HUES48 (cell line): ENCODE measurements at regions not wholly inside any gene's neighbourhood (a gene's known extent, or its start where the extent isn't known, plus 50 kb on each side); places are given as distances from the start of the nearest gene placed in this dataset.

Experiments
- H3K27ac ChIP-seq: one replicate; pipeline ENCODE4 v1.7.0; 2013; ENCODE audit warnings: low read depth, low read length, inconsistent platforms
- H3K27me3 ChIP-seq: 2 replicates; pipeline ENCODE4 v1.6.1; 2013; ENCODE audit warnings: mild to moderate bottlenecking, low read length; ENCODE audit not compliant: control insufficient read depth, insufficient read depth
- H3K36me3 ChIP-seq: 2 replicates; pipeline ENCODE4 v1.6.1; 2013; ENCODE audit warnings: low read length; ENCODE audit not compliant: control insufficient read depth, insufficient read depth
- H3K4me1 ChIP-seq: 2 replicates; pipeline ENCODE4 v1.6.1; 2013; ENCODE audit warnings: mild to moderate bottlenecking, low read length; ENCODE audit not compliant: control insufficient read depth, insufficient read depth
- H3K4me3 ChIP-seq: 2 replicates; pipeline ENCODE4 v1.5.1; 2013; ENCODE audit warnings: mild to moderate bottlenecking, low read depth, low read length
- H3K9ac ChIP-seq: 2 replicates; pipeline ENCODE4 v1.6.1; 2013; ENCODE audit warnings: mild to moderate bottlenecking, low read depth, low read length, moderate library complexity
- H3K9me3 ChIP-seq: 2 replicates; pipeline ENCODE4 v1.6.1; 2013; ENCODE audit warnings: low read length; ENCODE audit not compliant: control insufficient read depth, insufficient read depth

- Histone ChIP-seq H3K4me1 (no peaks in the 10 kb centered on the region), H3K9ac (no peak overlapping the region), H3K36me3 (no peaks in the 10 kb centered on the region), H3K4me3 (no peak overlapping the region), H3K27me3 (no peaks in the 10 kb centered on the region), H3K27ac (no peak overlapping the region), H3K9me3 (peaks cover 4% of the 10 kb centered on the region; the same call in 1 of the 2 replicates)
These were observed 353.1 kb upstream of the SPOCK3 start for GRCh38 chr4:167587361-167587760.

GRCh38 chr4:167595898-167596297 lies 361.6 kb upstream of the SPOCK3 start:
- H3K4me3 ChIP-seq, result no peak overlapping the region
- H3K4me1 ChIP-seq, result no peaks in the 10 kb centered on the region
- no peak overlapping the region for H3K9ac ChIP-seq
- H3K27ac ChIP-seq, result no peak overlapping the region
- no peaks in the 10 kb centered on the region for H3K27me3 ChIP-seq
- H3K9me3 ChIP-seq, result no peaks in the 10 kb centered on the region
- H3K36me3 ChIP-seq, result no peaks in the 10 kb centered on the region

GRCh38 chr4:167602157-167602556 lies 367.9 kb upstream of the SPOCK3 start:
- no peak overlapping the region for H3K9ac ChIP-seq
- no peaks in the 10 kb centered on the region for H3K36me3 ChIP-seq
- no peak overlapping the region for H3K27ac ChIP-seq
- H3K27me3 ChIP-seq, result no peaks in the 10 kb centered on the region
- no peaks in the 10 kb centered on the region for H3K4me1 ChIP-seq
- no peaks in the 10 kb centered on the region for H3K9me3 ChIP-seq
- H3K4me3 ChIP-seq, result no peak overlapping the region

GRCh38 chr4:167606551-167606950 lies 372.3 kb upstream of the SPOCK3 start:
- H3K9me3 ChIP-seq, result no peaks in the 10 kb centered on the region
- H3K27ac ChIP-seq, result no peak overlapping the region
- no peak overlapping the region for H3K4me3 ChIP-seq
- no peaks in the 10 kb centered on the region for H3K36me3 ChIP-seq
- no peaks in the 10 kb centered on the region for H3K27me3 ChIP-seq
- H3K9ac ChIP-seq, result no peak overlapping the region
- no peaks in the 10 kb centered on the region for H3K4me1 ChIP-seq

GRCh38 chr4:167613381-167613780 lies 379.1 kb upstream of the SPOCK3 start:
- Histone ChIP-seq H3K9me3 (no peaks in the 10 kb centered on the region), H3K9ac (no peak overlapping the region), H3K4me1 (no peaks in the 10 kb centered on the region), H3K27me3 (no peaks in the 10 kb centered on the region), H3K27ac (no peak overlapping the region), H3K36me3 (no peaks in the 10 kb centered on the region), H3K4me3 (no peak overlapping the region)

GRCh38 chr4:167614866-167615265 lies 380.6 kb upstream of the SPOCK3 start:
- no peaks in the 10 kb centered on the region for H3K27me3 ChIP-seq
- no peaks in the 10 kb centered on the region for H3K9me3 ChIP-seq
- no peaks in the 10 kb centered on the region for H3K36me3 ChIP-seq
- H3K4me3 ChIP-seq, result no peak overlapping the region
- H3K9ac ChIP-seq, result no peak overlapping the region
- H3K27ac ChIP-seq, result no peak overlapping the region
- H3K4me1 ChIP-seq, result no peaks in the 10 kb centered on the region

- H3K9ac ChIP-seq, result no peak overlapping the region
- H3K9me3 ChIP-seq, result no peaks in the 10 kb centered on the region
- H3K27me3 ChIP-seq, result no peaks in the 10 kb centered on the region
- no peak overlapping the region for H3K27ac ChIP-seq
- no peaks in the 10 kb centered on the region for H3K36me3 ChIP-seq
- H3K4me1 ChIP-seq, result no peaks in the 10 kb centered on the region
- H3K4me3 ChIP-seq, result no peak overlapping the region
These were observed 382.2 kb upstream of the SPOCK3 start for GRCh38 chr4:167616476-167616875.

GRCh38 chr4:167622481-167623240 lies 388.4 kb upstream of the SPOCK3 start:
- H3K27me3 ChIP-seq, result no peaks in the 10 kb centered on the region
- no peak overlapping the region for H3K4me3 ChIP-seq
- H3K9ac ChIP-seq, result no peak overlapping the region
- H3K4me1 ChIP-seq, result no peaks in the 10 kb centered on the region
- H3K36me3 ChIP-seq, result no peaks in the 10 kb centered on the region
- H3K9me3 ChIP-seq, result no peaks in the 10 kb centered on the region
- no peak overlapping the region for H3K27ac ChIP-seq

GRCh38 chr4:167623241-167623572 lies 388.9 kb upstream of the SPOCK3 start:
- H3K4me3 ChIP-seq, result no peak overlapping the region
- H3K27ac ChIP-seq, result no peak overlapping the region

GRCh38 chr4:167629272-167629671 lies 395.0 kb upstream of the SPOCK3 start:
- Histone ChIP-seq H3K4me1 (no peaks in the 10 kb centered on the region), H3K36me3 (no peaks in the 10 kb centered on the region), H3K27me3 (no peaks in the 10 kb centered on the region), H3K9ac (no peak overlapping the region), H3K4me3 (no peak overlapping the region), H3K9me3 (no peaks in the 10 kb centered on the region), H3K27ac (no peak overlapping the region)

More at GRCh38 chr4:167623241-167623572, 388.9 kb upstream of the SPOCK3 start:
- Histone ChIP-seq H3K9ac (no peak overlapping the region), H3K9me3 (no peaks in the 10 kb centered on the region), H3K4me1 (no peaks in the 10 kb centered on the region), H3K27me3 (no peaks in the 10 kb centered on the region), H3K36me3 (no peaks in the 10 kb centered on the region)

GRCh38 chr4:167642250-167642649 lies 408.0 kb upstream of the SPOCK3 start:
- H3K9ac ChIP-seq, result no peak overlapping the region
- peaks cover under 1% of the 10 kb centered on the region; the same call in 1 of the 2 replicates for H3K4me1 ChIP-seq
- H3K9me3 ChIP-seq, result no peaks in the 10 kb centered on the region
- H3K36me3 ChIP-seq, result no peaks in the 10 kb centered on the region
- no peak overlapping the region for H3K4me3 ChIP-seq
- no peak overlapping the region for H3K27ac ChIP-seq
- no peaks in the 10 kb centered on the region for H3K27me3 ChIP-seq
